ENCODE measurements at regions not wholly inside any gene's neighbourhood (a gene's known extent, or its start where the extent isn't known, plus 50 kb on each side); places are given as distances from the start of the nearest gene placed in this dataset.

DNA sequence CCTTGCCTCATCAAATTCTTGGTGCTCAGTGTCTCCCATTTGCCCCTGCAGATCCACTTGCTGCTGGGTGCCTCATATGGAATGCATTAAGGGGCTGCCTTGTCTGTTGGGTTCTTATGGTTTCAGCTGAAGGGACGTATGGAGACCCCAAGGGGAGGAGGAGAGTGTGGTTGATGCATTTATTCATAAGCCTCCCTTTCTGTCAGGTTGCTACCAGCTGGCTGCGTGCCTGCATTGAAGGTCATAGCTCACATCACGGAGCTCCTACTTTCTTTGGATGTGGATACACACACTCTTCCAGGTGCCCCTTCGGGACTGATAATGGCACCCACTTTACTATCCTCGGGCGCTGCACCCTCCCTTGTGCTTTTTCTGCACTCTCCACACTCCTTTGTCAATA lies 377.9 kb downstream of the SLC4A3 start:
- Histone ChIP-seq H3K36me3 (no peaks in the 10 kb centered on the region), H3K9me3 (no peaks in the 10 kb centered on the region), H3K4me1 (no peaks in the 10 kb centered on the region), H3K4me3 (no peak overlapping the region), H3K27ac (peak overlapping the region in 1 of 2 donors; percentile 63), H3K27me3 (no peaks in the 10 kb centered on the region)
- intact Hi-C loops (cut with DNase I; ENCODE audit: low total_unique reads), result no loop called here
- TF ChIP-seq POLR2A (IDR thresholded peaks at IDR 0.05) (no peak), POLR2AphosphoS5 (IDR thresholded peaks at IDR 0.05) (no peak)
- TF ChIP-seq, protein P1, sequence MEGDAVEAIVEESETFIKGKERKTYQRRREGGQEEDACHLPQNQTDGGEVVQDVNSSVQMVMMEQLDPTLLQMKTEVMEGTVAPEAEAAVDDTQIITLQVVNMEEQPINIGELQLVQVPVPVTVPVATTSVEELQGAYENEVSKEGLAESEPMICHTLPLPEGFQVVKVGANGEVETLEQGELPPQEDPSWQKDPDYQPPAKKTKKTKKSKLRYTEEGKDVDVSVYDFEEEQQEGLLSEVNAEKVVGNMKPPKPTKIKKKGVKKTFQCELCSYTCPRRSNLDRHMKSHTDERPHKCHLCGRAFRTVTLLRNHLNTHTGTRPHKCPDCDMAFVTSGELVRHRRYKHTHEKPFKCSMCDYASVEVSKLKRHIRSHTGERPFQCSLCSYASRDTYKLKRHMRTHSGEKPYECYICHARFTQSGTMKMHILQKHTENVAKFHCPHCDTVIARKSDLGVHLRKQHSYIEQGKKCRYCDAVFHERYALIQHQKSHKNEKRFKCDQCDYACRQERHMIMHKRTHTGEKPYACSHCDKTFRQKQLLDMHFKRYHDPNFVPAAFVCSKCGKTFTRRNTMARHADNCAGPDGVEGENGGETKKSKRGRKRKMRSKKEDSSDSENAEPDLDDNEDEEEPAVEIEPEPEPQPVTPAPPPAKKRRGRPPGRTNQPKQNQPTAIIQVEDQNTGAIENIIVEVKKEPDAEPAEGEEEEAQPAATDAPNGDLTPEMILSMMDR (IDR thresholded peaks at IDR 0.05), result no peak
- DNase-seq (ENCODE audit: low spot score in 2 of 2), result no peak

DNA sequence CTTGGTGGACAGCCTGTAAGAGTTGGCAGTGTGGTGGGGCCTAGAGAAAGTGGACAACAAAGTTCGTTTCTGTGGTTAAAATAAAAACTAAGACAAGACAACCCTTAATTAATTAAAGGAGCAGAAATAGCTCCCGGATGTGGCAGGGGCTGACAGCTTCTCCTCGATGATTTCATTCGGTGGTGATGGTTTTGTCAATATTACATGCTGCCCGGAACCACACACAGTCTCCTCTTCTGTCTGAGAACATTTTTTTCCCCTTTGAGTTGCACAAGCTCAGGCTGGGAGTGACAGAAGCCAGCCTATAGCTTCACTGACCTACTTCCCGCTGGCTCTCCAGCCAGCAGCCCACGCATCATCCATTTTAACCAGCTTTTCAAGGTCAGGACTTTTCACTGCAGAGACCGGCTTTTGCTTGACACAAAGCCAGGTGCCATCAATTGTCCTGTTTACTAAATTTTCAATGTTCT lies 378.8 kb downstream of the SLC4A3 start:
- H3K4me1 ChIP-seq, result no peaks in the 10 kb centered on the region
- no peaks in the 10 kb centered on the region for H3K9me3 ChIP-seq
- intact Hi-C loops (cut with DNase I; ENCODE audit: low total_unique reads), result no loop called here
- H3K27ac ChIP-seq, result peak overlapping the region; percentile 63 to 67
- DNase-seq (ENCODE audit: low spot score in 2 of 2), result peak in 1 of 2 donors; percentile 63
- TF ChIP-seq, protein P1 (IDR thresholded peaks at IDR 0.05), result no peak
- TF ChIP-seq POLR2AphosphoS5 (IDR thresholded peaks at IDR 0.05) (peak in 2 of 3 donors; percentile 18 to 39), POLR2A (IDR thresholded peaks at IDR 0.05) (no peak)
- H3K36me3 ChIP-seq, result no peaks in the 10 kb centered on the region
- no peak overlapping the region for H3K4me3 ChIP-seq
- no peaks in the 10 kb centered on the region for H3K27me3 ChIP-seq

DNA sequence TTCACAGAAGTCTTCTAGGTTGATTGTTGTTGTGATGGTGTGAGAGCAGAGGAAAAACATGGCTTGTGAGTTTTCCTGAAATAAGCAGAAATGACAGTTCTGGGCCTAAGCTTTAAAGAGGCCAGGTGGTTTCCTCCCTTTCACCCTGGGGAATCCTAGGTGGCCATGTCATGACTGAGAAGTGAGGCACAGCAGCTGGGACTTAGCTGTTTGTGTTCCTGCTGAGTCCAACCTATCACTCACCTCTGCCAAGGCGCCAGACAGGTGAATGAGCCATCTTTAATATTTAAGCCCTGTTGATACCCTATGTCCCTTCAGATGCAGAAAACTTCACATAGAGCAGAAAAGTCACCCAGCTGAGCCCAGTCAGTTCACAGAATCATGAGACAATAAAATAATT lies 384.4 kb downstream of the SLC4A3 start:
- TF ChIP-seq POLR2AphosphoS5 (IDR thresholded peaks at IDR 0.05), result no peak
- TF ChIP-seq, protein P1 (IDR thresholded peaks at IDR 0.05), result no peak
- TF ChIP-seq POLR2A (IDR thresholded peaks at IDR 0.05), result no peak
- H3K9me3 ChIP-seq, result no peaks in the 10 kb centered on the region
- H3K36me3 ChIP-seq, result no peaks in the 10 kb centered on the region
- no peak for DNase-seq (ENCODE audit: low spot score in 2 of 2)
- intact Hi-C loops (cut with DNase I; ENCODE audit: low total_unique reads), result no loop called here
- H3K4me1 ChIP-seq, result no peaks in the 10 kb centered on the region
- H3K4me3 ChIP-seq, result no peak overlapping the region
- H3K27me3 ChIP-seq, result no peaks in the 10 kb centered on the region
- H3K27ac ChIP-seq, result no peak overlapping the region

DNA sequence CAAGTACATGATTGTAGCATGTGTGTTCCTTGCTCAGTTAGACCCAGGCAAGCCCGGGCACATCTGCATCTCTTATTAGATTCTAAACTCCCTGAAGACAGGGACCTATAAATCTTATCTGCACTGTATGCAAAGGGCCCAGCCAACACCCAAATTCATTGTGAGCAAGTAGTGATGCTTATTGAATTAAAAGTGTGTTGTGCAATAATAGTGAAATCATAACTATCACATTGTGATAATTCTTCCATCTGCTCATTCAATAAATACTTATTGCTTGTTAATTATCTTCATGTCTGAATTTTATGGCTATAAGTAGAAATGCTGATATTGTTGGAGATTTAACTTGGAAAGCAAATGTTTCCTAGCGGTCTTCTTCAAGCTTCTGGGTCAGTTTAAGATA lies 387.5 kb downstream of the SLC4A3 start:
- Histone ChIP-seq H3K4me1 (no peaks in the 10 kb centered on the region), H3K4me3 (no peak overlapping the region), H3K36me3 (no peaks in the 10 kb centered on the region), H3K9me3 (no peaks in the 10 kb centered on the region), H3K27me3 (no peaks in the 10 kb centered on the region), H3K27ac (no peak overlapping the region)
- no peak for DNase-seq (ENCODE audit: low spot score in 2 of 2)
- TF ChIP-seq, protein P1 (IDR thresholded peaks at IDR 0.05), result no peak
- TF ChIP-seq POLR2AphosphoS5 (IDR thresholded peaks at IDR 0.05), result no peak
- TF ChIP-seq POLR2A (IDR thresholded peaks at IDR 0.05), result no peak
- intact Hi-C loops (cut with DNase I; ENCODE audit: low total_unique reads), result no loop called here

DNA sequence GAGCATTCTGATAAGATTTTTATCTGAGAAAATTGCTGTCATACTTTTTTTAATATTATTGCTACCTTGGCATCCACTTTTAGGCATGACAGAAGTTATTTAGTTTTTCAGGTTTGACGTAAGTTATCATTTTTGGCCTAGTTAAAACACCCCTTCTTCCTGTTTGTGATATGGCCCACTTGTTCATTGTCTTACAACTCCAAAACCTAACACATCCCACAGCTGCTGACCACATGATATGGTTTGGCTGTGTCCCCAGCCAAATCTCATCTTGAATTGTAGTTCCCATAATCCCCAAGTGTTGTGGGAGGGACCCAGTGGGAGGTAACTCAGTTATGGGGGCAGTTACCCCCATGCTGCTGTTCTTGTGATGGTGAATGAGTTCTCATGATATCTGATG lies 388.1 kb downstream of the SLC4A3 start:
- Histone ChIP-seq H3K9me3 (no peaks in the 10 kb centered on the region), H3K36me3 (no peaks in the 10 kb centered on the region), H3K27ac (no peak overlapping the region), H3K4me1 (no peaks in the 10 kb centered on the region), H3K27me3 (no peaks in the 10 kb centered on the region), H3K4me3 (no peak overlapping the region)
- DNase-seq (ENCODE audit: low spot score in 2 of 2), result no peak
- TF ChIP-seq, protein P1 (IDR thresholded peaks at IDR 0.05), result no peak
- TF ChIP-seq POLR2A (IDR thresholded peaks at IDR 0.05) (no peak), POLR2AphosphoS5 (IDR thresholded peaks at IDR 0.05) (no peak)
- intact Hi-C loops (cut with DNase I; ENCODE audit: low total_unique reads), result no loop called here

Measured in breast epithelium (tissue), 4 donors.